Activated T-cell treated with anti-CD3 and anti-CD28 coated beads, Interleukin-2, amount 50 U/mL, for 1 hour (primary cell): ENCODE measurements at regions not wholly inside any gene's neighbourhood (a gene's known extent, or its start where the extent isn't known, plus 50 kb on each side); places are given as distances from the start of the nearest gene placed in this dataset.
"Not testable (repeated sequence)": the region's sequence is repeated elsewhere in the genome, so short reads cannot be mapped to it uniquely, and the experiment has no call there.

Source experiments
- DNase-seq: peaks from one replicate; pipeline ENCODE4 v3.0.0-alpha.2; 2020

GRCh38 chr1:166701603-166702100, 137.6 kb upstream of the POGK start:
- no peak for DNase-seq

- DNase-seq, result no peak
Measured at GRCh38 chr1:166703141-166703540, 136.1 kb upstream of the POGK start.

- no peak for DNase-seq
Measured at GRCh38 chr1:166703726-166704462, 135.4 kb upstream of the POGK start.

- DNase-seq, result no peak
Measured at GRCh38 chr1:166705376-166706289, 133.6 kb upstream of the POGK start.

- no peak for DNase-seq
Measured at GRCh38 chr1:166716620-166717019, 122.7 kb upstream of the POGK start.

GRCh38 chr1:166721145-166721544, 118.1 kb upstream of the POGK start:
- DNase-seq, result no peak

GRCh38 chr1:166730299-166730888, 108.9 kb upstream of the POGK start:
- no peak for DNase-seq

- no peak for DNase-seq
Measured at GRCh38 chr1:166738140-166738539, 101.1 kb upstream of the POGK start.

GRCh38 chr1:166738873-166739272, 100.4 kb upstream of the POGK start:
- no peak for DNase-seq

- DNase-seq, result no peak
Measured at GRCh38 chr1:166740668-166741276, 98.5 kb upstream of the POGK start.

- DNase-seq, result no peak
Measured at GRCh38 chr1:166763318-166763717, 76.0 kb upstream of the POGK start.

GRCh38 chr1:166766942-166767341, 72.3 kb upstream of the POGK start:
- DNase-seq, result no peak

GRCh38 chr1:166784646-166785045, 54.6 kb upstream of the POGK start:
- not testable (repeated sequence) for DNase-seq

GRCh38 chr1:166785987-166786386, 53.3 kb upstream of the POGK start:
- no peak for DNase-seq

- no peak for DNase-seq
Measured at GRCh38 chr1:166789286-166789685, 50.0 kb upstream of the POGK start.
